ENCODE measurements at regions not wholly inside any gene's neighbourhood (a gene's known extent, or its start where the extent isn't known, plus 50 kb on each side); places are given as distances from the start of the nearest gene placed in this dataset.
"Not testable (repeated sequence)": the region's sequence is repeated elsewhere in the genome, so short reads cannot be mapped to it uniquely, and the experiment has no call there.

DNA sequence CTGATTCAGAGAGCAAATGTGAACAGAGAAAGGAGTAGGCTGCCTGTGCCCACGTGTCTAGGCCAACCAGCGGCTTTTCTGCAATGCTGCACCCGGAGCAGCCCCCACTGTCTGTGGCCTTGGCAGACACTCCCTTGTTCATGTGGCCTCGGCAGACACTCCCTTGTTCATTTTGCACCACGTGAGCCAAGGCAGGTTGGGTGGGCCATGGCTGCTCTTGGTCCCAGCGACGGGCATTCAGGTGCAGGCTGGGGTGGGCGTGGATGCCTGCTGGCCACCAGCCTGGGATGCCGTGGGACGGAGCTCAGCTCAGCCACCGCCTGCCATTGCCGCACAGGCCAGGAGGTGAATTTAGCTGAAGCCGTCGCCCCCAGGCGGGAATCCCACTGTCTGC, 159.8 kb downstream of the LAT start:
- not testable (repeated sequence) for TF ChIP-seq EP300 (IDR thresholded peaks at IDR 0.05; ENCODE audit: borderline replicate concordance in 1 of 2, control insufficient read depth in 1 of 2, low read depth in 2 of 2, low read length in 2 of 2); GABPA (IDR thresholded peaks at IDR 0.05; ENCODE audit: low read depth); PML (IDR thresholded peaks at IDR 0.05; ENCODE audit: low read length); EZH2 (IDR thresholded peaks at IDR 0.05; ENCODE audit: borderline replicate concordance, control insufficient read depth, low read depth, low read length)
- TF ChIP-seq, protein P1, sequence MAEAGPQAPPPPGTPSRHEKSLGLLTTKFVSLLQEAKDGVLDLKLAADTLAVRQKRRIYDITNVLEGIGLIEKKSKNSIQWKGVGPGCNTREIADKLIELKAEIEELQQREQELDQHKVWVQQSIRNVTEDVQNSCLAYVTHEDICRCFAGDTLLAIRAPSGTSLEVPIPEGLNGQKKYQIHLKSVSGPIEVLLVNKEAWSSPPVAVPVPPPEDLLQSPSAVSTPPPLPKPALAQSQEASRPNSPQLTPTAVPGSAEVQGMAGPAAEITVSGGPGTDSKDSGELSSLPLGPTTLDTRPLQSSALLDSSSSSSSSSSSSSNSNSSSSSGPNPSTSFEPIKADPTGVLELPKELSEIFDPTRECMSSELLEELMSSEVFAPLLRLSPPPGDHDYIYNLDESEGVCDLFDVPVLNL (IDR thresholded peaks at IDR 0.05; ENCODE audit: low read depth, low read length), result not testable (repeated sequence)
- TF ChIP-seq, protein P2, sequence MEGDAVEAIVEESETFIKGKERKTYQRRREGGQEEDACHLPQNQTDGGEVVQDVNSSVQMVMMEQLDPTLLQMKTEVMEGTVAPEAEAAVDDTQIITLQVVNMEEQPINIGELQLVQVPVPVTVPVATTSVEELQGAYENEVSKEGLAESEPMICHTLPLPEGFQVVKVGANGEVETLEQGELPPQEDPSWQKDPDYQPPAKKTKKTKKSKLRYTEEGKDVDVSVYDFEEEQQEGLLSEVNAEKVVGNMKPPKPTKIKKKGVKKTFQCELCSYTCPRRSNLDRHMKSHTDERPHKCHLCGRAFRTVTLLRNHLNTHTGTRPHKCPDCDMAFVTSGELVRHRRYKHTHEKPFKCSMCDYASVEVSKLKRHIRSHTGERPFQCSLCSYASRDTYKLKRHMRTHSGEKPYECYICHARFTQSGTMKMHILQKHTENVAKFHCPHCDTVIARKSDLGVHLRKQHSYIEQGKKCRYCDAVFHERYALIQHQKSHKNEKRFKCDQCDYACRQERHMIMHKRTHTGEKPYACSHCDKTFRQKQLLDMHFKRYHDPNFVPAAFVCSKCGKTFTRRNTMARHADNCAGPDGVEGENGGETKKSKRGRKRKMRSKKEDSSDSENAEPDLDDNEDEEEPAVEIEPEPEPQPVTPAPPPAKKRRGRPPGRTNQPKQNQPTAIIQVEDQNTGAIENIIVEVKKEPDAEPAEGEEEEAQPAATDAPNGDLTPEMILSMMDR (IDR thresholded peaks at IDR 0.05 in 2 of 3, conservative IDR thresholded peaks at IDR 0.05 in 1 of 3; ENCODE audit: control insufficient read depth in 2 of 3, extremely low read depth in 1 of 3, insufficient read depth in 1 of 3, low read depth in 3 of 3, low read length in 3 of 3), result not testable (repeated sequence)
- TF ChIP-seq, protein P3, sequence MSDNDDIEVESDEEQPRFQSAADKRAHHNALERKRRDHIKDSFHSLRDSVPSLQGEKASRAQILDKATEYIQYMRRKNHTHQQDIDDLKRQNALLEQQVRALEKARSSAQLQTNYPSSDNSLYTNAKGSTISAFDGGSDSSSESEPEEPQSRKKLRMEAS (IDR thresholded peaks at IDR 0.05; ENCODE audit: low read depth, low read length), result not testable (repeated sequence)

All from GM12878 (cell line).